Bronchial epithelial cell (primary cell): ENCODE measurements at regions not wholly inside any gene's neighbourhood (a gene's known extent, or its start where the extent isn't known, plus 50 kb on each side); places are given as distances from the start of the nearest gene placed in this dataset.
"Not testable (repeated sequence)": the region's sequence is repeated elsewhere in the genome, so short reads cannot be mapped to it uniquely, and the experiment has no call there.

Experiments
- DNase-seq: peaks from one replicate; pipeline ENCODE4 v3.0.0-alpha.2; 2010; ENCODE audit warnings: low read depth
- FAIRE-seq: peaks from 2 replicates; lab custom pipeline; 2011; peaks lifted over from hg19 to GRCh38; lab: Jason Lieb, UNC
- H3K27me3 ChIP-seq: 2 replicates; pipeline ENCODE4 v1.5.1; 2011; ENCODE audit warnings: low read length; ENCODE audit not compliant: control insufficient read depth, insufficient read depth
- H3K36me3 ChIP-seq: 2 replicates; pipeline ENCODE4 v1.5.1; 2011; ENCODE audit warnings: low read length; ENCODE audit not compliant: control insufficient read depth, insufficient read depth
- H3K4me3 ChIP-seq: 2 replicates; pipeline ENCODE4 v1.5.1; 2011; ENCODE audit warnings: mild to moderate bottlenecking, low read depth, low read length, control low read depth
- CTCF ChIP-seq: IDR thresholded peaks from 2 replicates; pipeline ENCODE4 v1.5.1; 2011; ENCODE audit warnings: mild to moderate bottlenecking, moderate library complexity, low read length, control low read depth, inconsistent platforms; ENCODE audit not compliant: insufficient read depth, severe bottlenecking

- Histone ChIP-seq H3K36me3 (no peaks in the 10 kb centered on the region), H3K27me3 (no peaks in the 10 kb centered on the region), H3K4me3 (no peak overlapping the region)
- FAIRE-seq (no peak), DNase-seq (no peak)
- no peak for TF ChIP-seq CTCF
Measured at GRCh38 chr6:135673501-135674309, 176.2 kb upstream of the AHI1 start.

- FAIRE-seq: no peak
- Histone ChIP-seq H3K27me3 (no peaks in the 10 kb centered on the region), H3K36me3 (no peaks in the 10 kb centered on the region), H3K4me3 (no peak overlapping the region)
- no peak for TF ChIP-seq CTCF
- DNase-seq: no peak
Measured at GRCh38 chr6:135675026-135675425, 176.5 kb upstream of the PDE7B start.

- DNase-seq: peak; percentile 29
- H3K27me3 ChIP-seq: no peaks in the 10 kb centered on the region
- no peak overlapping the region for H3K4me3 ChIP-seq
- H3K36me3 ChIP-seq: no peaks in the 10 kb centered on the region
- no peak for FAIRE-seq
- TF ChIP-seq CTCF: no peak
Measured at GRCh38 chr6:135675862-135676261, 175.6 kb upstream of the PDE7B start.

- peak; percentile 38 for DNase-seq
- Histone ChIP-seq H3K4me3 (no peak overlapping the region), H3K27me3 (no peaks in the 10 kb centered on the region), H3K36me3 (no peaks in the 10 kb centered on the region)
- TF ChIP-seq CTCF: no peak
- FAIRE-seq: no peak
Measured at GRCh38 chr6:135680964-135681913, 170.3 kb upstream of the PDE7B start.

- Histone ChIP-seq H3K27me3 (no peaks in the 10 kb centered on the region), H3K36me3 (no peaks in the 10 kb centered on the region), H3K4me3 (no peak overlapping the region)
- TF ChIP-seq CTCF: no peak
- DNase-seq (peak; percentile 86), FAIRE-seq (no peak)
Measured at GRCh38 chr6:135686784-135687301, 164.7 kb upstream of the PDE7B start.

GRCh38 chr6:135688476-135688875 lies 163.0 kb upstream of the PDE7B start:
- not testable (repeated sequence) for DNase-seq, H3K36me3 ChIP-seq, H3K4me3 ChIP-seq, H3K27me3 ChIP-seq, FAIRE-seq
